HEK293 (cell line): ENCODE measurements at regions not wholly inside any gene's neighbourhood (a gene's known extent, or its start where the extent isn't known, plus 50 kb on each side); places are given as distances from the start of the nearest gene placed in this dataset.

Source experiments
- CTCF ChIA-PET: fragments of 350-600 bp; formaldehyde crosslinking; extraction: SDS; loops from one replicate; lab custom pipeline; 2021; ENCODE audit warnings: antibody characterized with exemption; lab: Yijun Ruan, JAX
- POLR2A ChIA-PET: fragments of 300-600 bp; formaldehyde crosslinking; extraction: SDS; loops from one replicate; lab custom pipeline; 2020; ENCODE audit warnings: antibody characterized with exemption, inconsistent platforms; lab: Yijun Ruan, JAX
- H3K27ac ChIP-seq: fragments of 200-500 bp; sonication (Bioruptor generic); 2 replicates; pipeline ENCODE4 v1.5.1; 2014; ENCODE audit warnings: low read depth, low read length, control low read depth, inconsistent platforms; ENCODE audit errors: extremely low read depth
- H3K36me3 ChIP-seq, 2 experiments: fragments of 200-500 bp in 1 of 2; sonication (Bioruptor generic) in 1 of 2; 1 replicate in 1 of 2; 2 replicates in 1 of 2; pipeline ENCODE4 v1.5.1; 2014 to 2017; ENCODE audit warnings: inconsistent platforms in 2 of 2, low read length in 2 of 2; ENCODE audit not compliant: control insufficient read depth in 2 of 2, insufficient read depth in 1 of 2
- H3K4me1 ChIP-seq: fragments of 200-500 bp; sonication (Bioruptor generic); 2 replicates; pipeline ENCODE4 v1.5.1; 2014; ENCODE audit warnings: mild to moderate bottlenecking, low read length, inconsistent platforms; ENCODE audit not compliant: control insufficient read depth, insufficient read depth
- H3K4me3 ChIP-seq: 2 replicates; pipeline ENCODE4 v1.5.1; 2011; ENCODE audit warnings: low read depth, mild to moderate bottlenecking, control low read depth, low read length, moderate library complexity
- H3K9me3 ChIP-seq: fragments of 200-500 bp; sonication (Bioruptor generic); 2 replicates; pipeline ENCODE4 v1.5.1; 2014; ENCODE audit warnings: low read depth, low read length, inconsistent platforms; ENCODE audit not compliant: control insufficient read depth, insufficient read depth
- ATF2 ChIP-seq: fragments of 450-650 bp; formaldehyde crosslinking; IDR thresholded peaks from 2 replicates; pipeline ENCODE4 v1.5.1; 2016; ENCODE audit warnings: missing biosample characterization, missing genetic modification characterization, low read depth
- GFI1B ChIP-seq: fragments of 450-650 bp; formaldehyde crosslinking; IDR thresholded peaks from 2 replicates; pipeline ENCODE4 v1.5.1; 2016; ENCODE audit warnings: missing biosample characterization, missing genetic modification characterization
- HOXA7 ChIP-seq: sonication (generic); formaldehyde crosslinking; IDR thresholded peaks from 2 replicates; pipeline ENCODE4 v1.8.1; 2022; ENCODE audit warnings: missing genetic modification reagents, borderline replicate concordance
- HOXC10 ChIP-seq: sonication (generic); formaldehyde crosslinking; IDR thresholded peaks from 2 replicates; pipeline ENCODE4 v1.8.1; 2023; ENCODE audit warnings: mild to moderate bottlenecking, missing genetic modification reagents
- SALL2 ChIP-seq: fragments of 450-650 bp; formaldehyde crosslinking; IDR thresholded peaks from 2 replicates; pipeline ENCODE4 v1.5.0; 2017; ENCODE audit warnings: missing biosample characterization, mild to moderate bottlenecking, missing genetic modification characterization, borderline replicate concordance
- SETDB1 ChIP-seq: IDR thresholded peaks from one replicate; pipeline ENCODE4 v1.6.1; 2017; ENCODE audit warnings: mild to moderate bottlenecking, low read length, moderate library complexity, mixed read lengths; ENCODE audit not compliant: insufficient read length
- TSHZ1 ChIP-seq: fragments of 450-650 bp; formaldehyde crosslinking; IDR thresholded peaks from 2 replicates; pipeline ENCODE4 v1.5.1; 2016; ENCODE audit warnings: missing biosample characterization, missing genetic modification characterization, borderline replicate concordance
- ZBTB6 ChIP-seq: fragments of 450-650 bp; formaldehyde crosslinking; IDR thresholded peaks from 2 replicates; pipeline ENCODE4 v1.5.1; 2017; ENCODE audit warnings: missing biosample characterization, missing genetic modification characterization
- ZFP41 ChIP-seq: fragments of 450-650 bp; formaldehyde crosslinking; IDR thresholded peaks from 2 replicates; pipeline ENCODE4 v1.5.1; 2016; ENCODE audit warnings: missing biosample characterization, missing genetic modification characterization, borderline replicate concordance
- ZIC2 ChIP-seq: fragments of 450-650 bp; formaldehyde crosslinking; IDR thresholded peaks from 2 replicates; pipeline ENCODE4 v1.5.1; 2016; ENCODE audit warnings: missing biosample characterization, missing genetic modification characterization
- ZNF10 ChIP-seq: fragments of 450-650 bp; formaldehyde crosslinking; IDR thresholded peaks from 2 replicates; pipeline ENCODE4 v1.5.1; 2017; ENCODE audit warnings: missing biosample characterization, missing genetic modification characterization
- ZNF174 ChIP-seq: fragments of 450-650 bp; formaldehyde crosslinking; IDR thresholded peaks from 2 replicates; pipeline ENCODE4 v1.5.0; 2017; ENCODE audit warnings: missing biosample characterization, mild to moderate bottlenecking, missing genetic modification characterization
- ZNF214 ChIP-seq: fragments of 450-650 bp; formaldehyde crosslinking; IDR thresholded peaks from 2 replicates; pipeline ENCODE4 v1.5.1; 2017; ENCODE audit warnings: missing biosample characterization, mild to moderate bottlenecking, missing genetic modification characterization, borderline replicate concordance
- ZNF292 ChIP-seq: fragments of 450-650 bp; formaldehyde crosslinking; IDR thresholded peaks from 2 replicates; pipeline ENCODE4 v1.5.1; 2016; ENCODE audit warnings: low read depth, missing biosample characterization, missing genetic modification characterization, borderline replicate concordance
- ZNF354C ChIP-seq: fragments of 450-650 bp; formaldehyde crosslinking; IDR thresholded peaks from 2 replicates; pipeline ENCODE4 v1.5.1; 2016; ENCODE audit warnings: missing biosample characterization, missing genetic modification characterization, low read depth, borderline replicate concordance
- ZNF416 ChIP-seq: fragments of 450-650 bp; formaldehyde crosslinking; IDR thresholded peaks from 2 replicates; pipeline ENCODE4 v1.5.1; 2016; ENCODE audit warnings: missing biosample characterization, missing genetic modification characterization
- ZNF514 ChIP-seq: fragments of 450-650 bp; formaldehyde crosslinking; IDR thresholded peaks from 2 replicates; pipeline ENCODE4 v1.5.1; 2016; ENCODE audit warnings: missing biosample characterization, missing genetic modification characterization
- ZNF654 ChIP-seq: fragments of 450-650 bp; formaldehyde crosslinking; IDR thresholded peaks from 2 replicates; pipeline ENCODE4 v1.5.1; 2016; ENCODE audit warnings: low read depth, missing biosample characterization, missing genetic modification characterization
- ZNF670 ChIP-seq: fragments of 450-650 bp; formaldehyde crosslinking; IDR thresholded peaks from 2 replicates; pipeline ENCODE4 v1.5.1; 2016; ENCODE audit warnings: missing biosample characterization, missing genetic modification characterization, low read depth
- ZNF707 ChIP-seq: fragments of 450-650 bp; formaldehyde crosslinking; IDR thresholded peaks from 2 replicates; pipeline ENCODE4 v1.5.1; 2016; ENCODE audit warnings: missing biosample characterization, missing genetic modification characterization

- no peak for TF ChIP-seq ZBTB6 (tag by site-specific recombination)
- no peak for TF ChIP-seq ZIC2 (tag by site-specific recombination)
- no peak for TF ChIP-seq ZNF214 (tag by site-specific recombination)
- TF ChIP-seq HOXA7 (CRISPR knock-in tag): no peak
- TF ChIP-seq ZNF514 (tag by site-specific recombination): no peak
- no peak for TF ChIP-seq ZNF354C (tag by site-specific recombination)
- no peak for TF ChIP-seq ZNF292 (tag by site-specific recombination)
- TF ChIP-seq HOXC10 (CRISPR knock-in tag): no peak
- no peak for TF ChIP-seq ZNF707 (tag by site-specific recombination)
- no peak for TF ChIP-seq ATF2 (tag by site-specific recombination)
- no peak for TF ChIP-seq SALL2
- no peak for TF ChIP-seq ZNF174
- no peak for TF ChIP-seq ZNF416
- TF ChIP-seq ZNF10 (tag by site-specific recombination): no peak
- no peak for TF ChIP-seq SETDB1
- ChIA-PET POLR2A (no interaction called here), CTCF (no interaction called here)
Measured at GRCh38 chrX:143964549-143964948, 80.7 kb downstream of the UBE2NL start.

GRCh38 chrX:143988356-143988755 is 104.5 kb downstream of the UBE2NL start:
- no peaks in the 10 kb centered on the region for H3K4me1 ChIP-seq
- no peak overlapping the region for H3K27ac ChIP-seq
- TF ChIP-seq ZFP41 (tag by site-specific recombination): no peak
- no peak for TF ChIP-seq GFI1B (tag by site-specific recombination)
- no peak for TF ChIP-seq ZNF670 (tag by site-specific recombination)
- ChIA-PET POLR2A (no interaction called here), CTCF (interaction anchor here (0.6 kb wide), 1 partner anchor 31 kb away, joined by 3 read pairs; no protein-coding TSS in a partner anchor)
- H3K9me3 ChIP-seq: no peaks in the 10 kb centered on the region
- no peak overlapping the region for H3K4me3 ChIP-seq
- H3K36me3 ChIP-seq: no peaks in the 10 kb centered on the region

More at GRCh38 chrX:143964549-143964948, 80.7 kb downstream of the UBE2NL start:
- Histone ChIP-seq H3K9me3 (no peaks in the 10 kb centered on the region), H3K4me1 (no peaks in the 10 kb centered on the region), H3K4me3 (no peak overlapping the region), H3K27ac (no peak overlapping the region), H3K36me3 (no peaks in the 10 kb centered on the region)

- TF ChIP-seq TSHZ1 (tag by site-specific recombination): no peak
- no peak for TF ChIP-seq GFI1B (tag by site-specific recombination)
- no peak for TF ChIP-seq ZNF654 (tag by site-specific recombination)
- TF ChIP-seq, all 188 proteins: peak for 0
- Histone ChIP-seq H3K9me3 (no peaks in the 10 kb centered on the region), H3K4me1 (no peaks in the 10 kb centered on the region), H3K27ac (no peak overlapping the region), H3K36me3 (no peaks in the 10 kb centered on the region), H3K4me3 (no peak overlapping the region)
- CTCF ChIA-PET: no interaction called here
- POLR2A ChIA-PET: interaction anchor here (0.7 kb wide), 1 partner anchor 22 kb away, joined by 5 read pairs; no protein-coding TSS in a partner anchor
Measured at GRCh38 chrX:143994206-143994605, 110.3 kb downstream of the UBE2NL start.
